ENCODE measurements at regions not wholly inside any gene's neighbourhood (a gene's known extent, or its start where the extent isn't known, plus 50 kb on each side); places are given as distances from the start of the nearest gene placed in this dataset.

GRCh38 chr6:40302856-40303454 is 284.2 kb downstream of the LRFN2 start:
- CTCF ChIA-PET, result interaction anchor here (1.3 kb wide), 1 partner anchor 117 kb away, joined by 3 read pairs; no protein-coding TSS in a partner anchor
- POLR2A ChIA-PET, result no interaction called here
- DNase-seq (ENCODE audit: low read depth, low spot score), result no peak
- H3K4me3 ChIP-seq (ENCODE audit: low read depth, low read length), result no peak overlapping the region
- no peak for TF ChIP-seq CTCF (IDR thresholded peaks at IDR 0.05; ENCODE audit: insufficient read depth, low read length, missing control alignments)

GRCh38 chr6:40299681-40300080 is 287.5 kb downstream of the LRFN2 start:
- H3K4me3 ChIP-seq (ENCODE audit: low read depth, low read length), result no peak overlapping the region
- CTCF ChIA-PET, result no interaction called here
- no peak for DNase-seq (ENCODE audit: low read depth, low spot score)
- TF ChIP-seq CTCF (IDR thresholded peaks at IDR 0.05; ENCODE audit: insufficient read depth, low read length, missing control alignments), result no peak
- POLR2A ChIA-PET, result no interaction called here

GRCh38 chr6:40298207-40298606 is 289.0 kb downstream of the LRFN2 start:
- ChIA-PET CTCF (interaction anchor here (1.1 kb wide), 1 partner anchor 9 kb away, joined by 4 read pairs; no protein-coding TSS in a partner anchor), POLR2A (no interaction called here)
- DNase-seq (ENCODE audit: low read depth, low spot score), result no peak
- no peak for TF ChIP-seq CTCF (IDR thresholded peaks at IDR 0.05; ENCODE audit: insufficient read depth, low read length, missing control alignments)
- no peak overlapping the region for H3K4me3 ChIP-seq (ENCODE audit: low read depth, low read length)

- ChIA-PET CTCF (no interaction called here), POLR2A (no interaction called here)
- no peak overlapping the region for H3K4me3 ChIP-seq (ENCODE audit: low read depth, low read length)
- no peak for TF ChIP-seq CTCF (IDR thresholded peaks at IDR 0.05; ENCODE audit: insufficient read depth, low read length, missing control alignments)
- no peak for DNase-seq (ENCODE audit: low read depth, low spot score)
Observed at GRCh38 chr6:40295251-40295950, 291.8 kb downstream of the LRFN2 start.

GRCh38 chr6:40293460-40294185 is 293.5 kb downstream of the LRFN2 start:
- ChIA-PET POLR2A (no interaction called here), CTCF (no interaction called here)

More at GRCh38 chr6:40293460-40294185, 293.5 kb downstream of the LRFN2 start:
- TF ChIP-seq CTCF (IDR thresholded peaks at IDR 0.05; ENCODE audit: insufficient read depth, low read length, missing control alignments), result no peak
- DNase-seq (ENCODE audit: low read depth, low spot score), result no peak
- no peak overlapping the region for H3K4me3 ChIP-seq (ENCODE audit: low read depth, low read length)

Measured in AG04449 (cell line).